ENCODE measurements at regions not wholly inside any gene's neighbourhood (a gene's known extent, or its start where the extent isn't known, plus 50 kb on each side); places are given as distances from the start of the nearest gene placed in this dataset.

DNA sequence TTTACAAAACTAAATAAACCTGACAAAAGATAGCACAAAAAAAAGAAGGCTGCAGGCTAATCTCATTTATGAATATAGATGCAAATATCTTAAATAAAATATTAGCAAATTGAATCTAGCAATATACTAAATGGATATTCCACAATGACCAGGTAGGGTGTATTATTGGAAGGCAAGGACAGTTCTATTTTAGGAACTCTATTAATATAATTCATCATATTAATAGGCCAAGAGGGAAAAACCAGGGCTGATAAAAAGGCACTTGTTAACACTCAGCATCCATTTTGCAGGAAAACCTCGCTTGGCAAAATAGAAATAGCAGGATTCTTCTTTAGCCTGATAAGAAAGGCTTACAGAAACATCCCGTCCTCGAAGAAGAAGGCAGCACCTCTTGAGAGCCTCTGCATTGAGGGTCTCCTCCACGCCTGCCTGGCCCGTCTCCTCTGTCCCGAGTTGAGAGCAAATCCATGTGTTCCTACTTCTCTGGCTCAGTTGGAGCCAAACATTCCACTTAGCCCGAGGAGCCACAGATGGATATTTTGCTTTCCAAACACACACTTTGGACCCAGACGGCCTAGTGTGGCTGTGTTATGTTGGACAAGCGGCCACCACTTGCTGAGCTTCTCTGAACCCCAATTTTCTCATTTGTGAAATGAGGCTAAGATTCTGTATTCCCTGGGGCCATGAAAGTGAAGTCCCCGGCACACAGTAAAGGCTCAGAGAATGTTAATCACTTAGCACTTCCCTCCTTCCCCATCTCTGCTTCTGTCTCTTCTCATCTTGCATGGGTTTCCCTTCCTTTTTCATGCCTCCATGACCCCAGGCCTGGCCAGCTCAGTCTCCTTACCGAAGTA is 181.8 kb upstream of the MVB12B start:
- H3K4me3 ChIP-seq (replicated peaks; ENCODE audit: low read depth, low read length), result no peak overlapping the region
- no peak for DNase-seq (ENCODE audit: low read depth)

DNA sequence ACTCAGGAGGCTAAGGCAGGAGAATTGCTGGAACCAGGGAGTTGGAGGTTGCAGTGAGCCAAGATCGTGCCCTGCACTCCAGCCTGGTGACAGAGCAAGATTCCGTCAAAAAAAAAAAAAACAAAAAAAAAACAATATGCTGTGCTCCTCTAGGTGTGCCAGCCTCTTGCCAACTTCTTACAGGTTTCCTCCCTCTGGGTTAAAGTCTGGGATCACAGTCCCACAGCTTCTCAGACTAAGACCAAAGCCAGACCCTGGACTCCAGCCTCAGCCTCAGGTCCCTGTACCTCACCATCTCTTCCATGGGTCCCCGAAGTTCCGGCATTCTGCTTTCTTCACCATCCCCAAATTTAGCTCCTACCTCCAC is 180.8 kb upstream of the MVB12B start:
- no peak overlapping the region for H3K4me3 ChIP-seq (replicated peaks; ENCODE audit: low read depth, low read length)
- no peak for DNase-seq (ENCODE audit: low read depth)
- TF ChIP-seq, protein P1, sequence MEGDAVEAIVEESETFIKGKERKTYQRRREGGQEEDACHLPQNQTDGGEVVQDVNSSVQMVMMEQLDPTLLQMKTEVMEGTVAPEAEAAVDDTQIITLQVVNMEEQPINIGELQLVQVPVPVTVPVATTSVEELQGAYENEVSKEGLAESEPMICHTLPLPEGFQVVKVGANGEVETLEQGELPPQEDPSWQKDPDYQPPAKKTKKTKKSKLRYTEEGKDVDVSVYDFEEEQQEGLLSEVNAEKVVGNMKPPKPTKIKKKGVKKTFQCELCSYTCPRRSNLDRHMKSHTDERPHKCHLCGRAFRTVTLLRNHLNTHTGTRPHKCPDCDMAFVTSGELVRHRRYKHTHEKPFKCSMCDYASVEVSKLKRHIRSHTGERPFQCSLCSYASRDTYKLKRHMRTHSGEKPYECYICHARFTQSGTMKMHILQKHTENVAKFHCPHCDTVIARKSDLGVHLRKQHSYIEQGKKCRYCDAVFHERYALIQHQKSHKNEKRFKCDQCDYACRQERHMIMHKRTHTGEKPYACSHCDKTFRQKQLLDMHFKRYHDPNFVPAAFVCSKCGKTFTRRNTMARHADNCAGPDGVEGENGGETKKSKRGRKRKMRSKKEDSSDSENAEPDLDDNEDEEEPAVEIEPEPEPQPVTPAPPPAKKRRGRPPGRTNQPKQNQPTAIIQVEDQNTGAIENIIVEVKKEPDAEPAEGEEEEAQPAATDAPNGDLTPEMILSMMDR (IDR thresholded peaks at IDR 0.05; ENCODE audit: low read length, missing control alignments), result no peak

More for the DNA sequence above, 181.8 kb upstream of the MVB12B start:
- TF ChIP-seq, protein P1 (IDR thresholded peaks at IDR 0.05; ENCODE audit: low read length, missing control alignments), result no peak

DNA sequence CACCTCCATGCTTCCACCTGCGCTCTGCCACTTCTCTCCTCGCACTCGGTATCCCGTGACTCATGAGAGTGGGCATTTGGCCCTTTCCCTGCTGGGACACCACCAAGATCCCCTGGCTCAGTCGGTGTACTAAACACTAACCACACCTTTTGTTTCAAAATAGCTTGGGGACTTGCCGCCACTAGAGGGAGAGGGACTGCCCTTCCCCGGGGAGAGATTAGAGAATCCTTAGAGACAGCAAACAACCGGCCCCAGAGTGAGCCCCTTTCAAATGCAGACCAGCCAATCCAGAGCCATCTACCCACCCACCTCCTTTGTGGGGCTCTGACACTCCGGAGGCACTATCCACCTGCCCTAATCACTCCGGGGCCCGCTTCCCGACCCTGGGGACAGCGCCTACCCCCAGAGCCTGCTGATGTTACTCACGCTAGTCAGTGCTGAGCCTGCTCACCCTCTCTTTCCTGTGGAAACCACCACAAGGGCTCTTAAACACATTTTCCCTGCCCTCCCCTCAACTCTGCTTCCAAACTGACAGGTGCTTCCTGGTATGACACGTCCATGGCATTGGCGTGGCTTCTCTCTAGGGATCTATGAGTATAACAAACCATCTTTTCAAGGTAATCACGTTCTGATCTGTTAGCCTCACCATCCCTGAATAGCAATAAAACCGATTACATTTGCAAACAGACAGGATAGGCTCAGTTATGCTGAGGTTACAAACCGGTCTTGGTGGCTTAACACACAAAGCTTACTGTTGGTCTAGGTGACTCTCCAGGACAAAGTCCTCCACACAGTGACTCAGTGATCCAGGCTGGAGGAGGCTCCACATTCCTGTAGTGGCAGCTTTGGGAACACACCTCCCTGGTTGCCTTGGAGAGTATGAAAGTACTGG is 180.1 kb upstream of the MVB12B start:
- no peak overlapping the region for H3K4me3 ChIP-seq (replicated peaks; ENCODE audit: low read depth, low read length)
- DNase-seq (ENCODE audit: low read depth), result no peak
- TF ChIP-seq, protein P1 (IDR thresholded peaks at IDR 0.05; ENCODE audit: low read length, missing control alignments), result peak; percentile 35

DNA sequence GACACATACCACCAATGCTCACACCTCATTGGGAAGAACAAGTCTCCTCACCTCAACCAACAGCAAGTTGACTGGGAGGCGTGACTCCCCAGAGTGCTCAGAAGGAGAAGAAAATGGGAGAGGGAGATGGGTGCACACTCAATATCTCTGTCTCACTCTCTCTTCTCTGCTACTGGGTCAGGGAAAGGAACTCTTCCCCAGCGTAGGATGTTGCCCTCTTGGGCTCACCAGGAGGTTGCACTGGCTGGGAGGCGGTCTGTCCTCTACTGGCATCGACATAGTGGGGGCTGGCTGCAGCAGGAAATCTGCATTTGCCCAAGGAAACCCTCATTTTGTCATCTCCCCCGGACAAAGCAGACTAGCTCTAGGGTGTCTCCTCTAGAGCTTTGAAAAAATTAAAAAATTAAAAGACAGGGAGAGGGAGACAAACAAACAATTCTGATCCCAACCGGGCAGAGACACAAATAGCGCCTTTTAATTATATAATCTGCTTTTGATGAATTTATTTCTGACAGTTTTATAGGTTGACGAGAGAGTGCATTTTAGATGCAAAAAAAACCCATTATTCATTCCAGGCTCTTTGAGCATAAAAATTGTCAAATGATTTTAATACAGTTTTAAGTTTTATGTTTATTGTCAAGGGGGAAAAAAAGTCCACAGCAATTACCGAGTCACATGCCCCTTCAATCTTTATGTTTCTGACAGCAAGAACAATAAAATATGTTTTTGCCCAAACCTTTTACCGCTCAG is 179.3 kb upstream of the MVB12B start:
- no peak overlapping the region for H3K4me3 ChIP-seq (replicated peaks; ENCODE audit: low read depth, low read length)
- TF ChIP-seq, protein P1 (IDR thresholded peaks at IDR 0.05; ENCODE audit: low read length, missing control alignments), result no peak
- no peak for DNase-seq (ENCODE audit: low read depth)

DNA sequence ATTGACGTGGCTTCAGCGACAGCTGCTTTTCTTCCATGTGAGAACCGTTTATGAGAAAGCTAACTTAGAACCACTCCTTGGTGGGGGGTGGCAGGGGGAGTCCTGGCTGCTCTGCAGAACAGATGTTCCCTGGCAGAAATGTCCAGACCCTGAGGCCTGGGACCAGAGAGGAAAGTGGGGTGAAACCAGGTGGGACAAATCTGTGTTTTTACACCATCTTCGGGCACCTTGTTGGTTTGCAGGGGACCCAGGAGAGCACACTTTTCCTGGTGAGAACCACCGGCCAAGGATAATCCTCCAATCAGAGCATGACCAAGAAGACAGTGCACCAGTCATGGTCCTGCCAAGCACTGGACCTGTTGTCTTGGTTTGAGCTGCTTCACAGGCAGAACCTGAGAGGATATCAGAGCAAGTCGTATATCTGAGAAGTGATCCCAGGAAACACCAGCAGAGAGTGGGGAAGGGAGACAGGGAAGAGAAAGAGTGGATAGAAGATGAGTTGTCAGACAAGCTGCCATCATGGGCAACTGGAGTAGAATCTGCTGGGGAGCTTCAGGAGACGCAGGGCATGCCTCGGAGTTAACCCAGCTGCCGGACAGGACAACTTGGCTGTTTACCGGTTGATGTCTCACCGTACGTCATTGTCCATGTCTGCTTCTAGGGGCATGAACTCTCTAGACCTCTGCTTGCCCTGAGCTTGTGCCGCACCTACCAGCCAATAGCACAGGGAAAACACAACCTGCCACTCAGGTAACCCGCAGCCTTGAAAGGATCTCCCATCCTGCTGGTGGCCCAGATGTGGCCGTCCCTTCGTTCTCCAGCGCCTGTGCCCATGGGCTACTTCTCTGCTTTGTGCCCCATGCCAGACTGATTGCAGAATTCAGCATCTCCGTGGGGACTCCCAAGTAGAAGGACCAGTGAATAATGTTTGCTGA is 178.4 kb upstream of the MVB12B start:
- TF ChIP-seq, protein P1 (IDR thresholded peaks at IDR 0.05; ENCODE audit: low read length, missing control alignments), result no peak
- no peak for DNase-seq (ENCODE audit: low read depth)
- H3K4me3 ChIP-seq (replicated peaks; ENCODE audit: low read depth, low read length), result no peak overlapping the region

DNA sequence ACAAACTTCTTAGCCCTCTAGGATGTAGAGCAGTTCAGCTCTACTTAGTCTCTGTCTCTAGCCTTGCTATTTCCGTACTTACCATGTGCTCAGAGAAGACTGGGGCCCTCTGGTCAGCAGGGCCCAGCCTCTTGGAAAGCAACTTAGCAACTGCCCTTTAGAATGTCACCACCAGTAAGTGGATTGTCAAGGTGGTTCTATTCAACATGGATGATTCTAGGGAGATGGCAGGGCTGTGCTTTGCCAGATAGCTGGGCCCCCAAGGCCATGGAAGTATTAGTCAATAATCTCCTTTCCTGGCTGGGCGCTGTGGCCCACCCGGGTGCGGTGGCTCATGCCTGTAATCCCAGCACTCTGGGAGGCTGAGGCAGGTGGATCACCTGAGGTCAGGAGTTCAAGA is 177.6 kb upstream of the MVB12B start:
- DNase-seq (ENCODE audit: low read depth), result no peak

More for the DNA sequence above, 177.6 kb upstream of the MVB12B start:
- H3K4me3 ChIP-seq (replicated peaks; ENCODE audit: low read depth, low read length), result no peak overlapping the region
- TF ChIP-seq, protein P1 (IDR thresholded peaks at IDR 0.05; ENCODE audit: low read length, missing control alignments), result no peak
